ENCODE measurements at regions not wholly inside any gene's neighbourhood (a gene's known extent, or its start where the extent isn't known, plus 50 kb on each side); places are given as distances from the start of the nearest gene placed in this dataset.
"Not testable (repeated sequence)": the region's sequence is repeated elsewhere in the genome, so short reads cannot be mapped to it uniquely, and the experiment has no call there.

- no peak for DNase-seq
Observed at GRCh38 chr13:64725492-64725891, 2504.6 kb downstream of the PCDH9 start.

- no peak for DNase-seq
Observed at GRCh38 chr13:64723724-64724123, 2506.4 kb downstream of the PCDH9 start.

- no peak for DNase-seq
Observed at GRCh38 chr13:64718116-64718515, 2512.0 kb downstream of the PCDH9 start.

GRCh38 chr13:64716936-64717335 is 2513.2 kb downstream of the PCDH9 start:
- DNase-seq = no peak

- DNase-seq = no peak
Observed at GRCh38 chr13:64709079-64709478, 2521.1 kb downstream of the PCDH9 start.

- no peak for DNase-seq
Observed at GRCh38 chr13:64704121-64704649, 2526.0 kb downstream of the PCDH9 start.

- DNase-seq = no peak
Observed at GRCh38 chr13:64697226-64697625, 2532.9 kb downstream of the PCDH9 start.

- no peak for DNase-seq
Observed at GRCh38 chr13:64688893-64689677, 2541.1 kb downstream of the PCDH9 start.

- DNase-seq = not testable (repeated sequence)
Observed at GRCh38 chr13:64686536-64686935, 2543.6 kb downstream of the PCDH9 start.

GRCh38 chr13:64684685-64685431 is 2545.3 kb downstream of the PCDH9 start:
- DNase-seq = no peak

GRCh38 chr13:64684108-64684507 is 2546.0 kb downstream of the PCDH9 start:
- no peak for DNase-seq

GRCh38 chr13:64680739-64681138 is 2549.4 kb downstream of the PCDH9 start:
- DNase-seq = no peak

GRCh38 chr13:64675255-64675892 is 2554.8 kb downstream of the PCDH9 start:
- DNase-seq = no peak

GRCh38 chr13:64674126-64674525 is 2556.0 kb downstream of the PCDH9 start:
- no peak for DNase-seq

- DNase-seq = no peak
Observed at GRCh38 chr13:64672751-64673150, 2557.4 kb downstream of the PCDH9 start.

GRCh38 chr13:64662887-64663593 is 2567.1 kb downstream of the PCDH9 start:
- DNase-seq = no peak

GRCh38 chr13:64648293-64648692 is 2581.8 kb downstream of the PCDH9 start:
- no peak for DNase-seq

GRCh38 chr13:64643066-64643465 is 2587.1 kb downstream of the PCDH9 start:
- DNase-seq = no peak

- DNase-seq = peak; percentile 7
Observed at GRCh38 chr13:64640002-64640401, 2590.1 kb downstream of the PCDH9 start.

- DNase-seq = no peak
Observed at GRCh38 chr13:64639206-64639605, 2590.9 kb downstream of the PCDH9 start.

- no peak for DNase-seq
Observed at GRCh38 chr13:64633948-64634347, 2596.2 kb downstream of the PCDH9 start.

- DNase-seq = no peak
Observed at GRCh38 chr13:64627654-64628053, 2602.5 kb downstream of the PCDH9 start.

GRCh38 chr13:64626105-64626504 is 2604.0 kb downstream of the PCDH9 start:
- DNase-seq = no peak
